ENCODE measurements at regions not wholly inside any gene's neighbourhood (a gene's known extent, or its start where the extent isn't known, plus 50 kb on each side); places are given as distances from the start of the nearest gene placed in this dataset.
A peak's percentile ranks its signal among the peaks of the same experiment; 100 is the strongest.

- Histone ChIP-seq H3K27ac (peak overlapping the region; percentile 3 to 49), H3K36me3 (no peaks in the 10 kb centered on the region), H3K4me3 (no peak overlapping the region), H3K4me1 (no peaks in the 10 kb centered on the region), H3K9me3 (no peaks in the 10 kb centered on the region), H3K27me3 (no peaks in the 10 kb centered on the region)
- intact Hi-C loops (cut with DNase I; ENCODE audit: low total_unique reads) = no loop called here
- TF ChIP-seq POLR2A (IDR thresholded peaks at IDR 0.05) = no peak
- no peak for TF ChIP-seq CTCF (IDR thresholded peaks at IDR 0.05)
- peak; percentile 18 to 32 for DNase-seq
Measured at GRCh38 chr3:110180733-110181132, 843.4 kb upstream of the DPPA4 start.

- H3K27ac ChIP-seq = peak overlapping the region in 1 of 2 donors; percentile 49
- H3K4me1 ChIP-seq = no peaks in the 10 kb centered on the region
- H3K36me3 ChIP-seq = no peaks in the 10 kb centered on the region
- no peaks in the 10 kb centered on the region for H3K27me3 ChIP-seq
- intact Hi-C loops (cut with DNase I; ENCODE audit: low total_unique reads) = no loop called here
- H3K4me3 ChIP-seq = no peak overlapping the region
- TF ChIP-seq CTCF (IDR thresholded peaks at IDR 0.05) = no peak
- no peak for TF ChIP-seq POLR2A (IDR thresholded peaks at IDR 0.05)
- no peaks in the 10 kb centered on the region for H3K9me3 ChIP-seq
- DNase-seq = no peak
Measured at GRCh38 chr3:110181226-110181625, 843.9 kb upstream of the DPPA4 start.

- no peaks in the 10 kb centered on the region for H3K9me3 ChIP-seq
- H3K4me1 ChIP-seq = no peaks in the 10 kb centered on the region
Measured at GRCh38 chr3:110184536-110184935, 847.2 kb upstream of the DPPA4 start.

GRCh38 chr3:110193074-110193473 lies 855.7 kb upstream of the DPPA4 start:
- no peaks in the 10 kb centered on the region for H3K27me3 ChIP-seq
- DNase-seq = no peak
- no peaks in the 10 kb centered on the region for H3K4me1 ChIP-seq
- no peaks in the 10 kb centered on the region for H3K9me3 ChIP-seq
- H3K27ac ChIP-seq = no peak overlapping the region
- H3K4me3 ChIP-seq = no peak overlapping the region
- intact Hi-C loops (cut with DNase I; ENCODE audit: low total_unique reads) = no loop called here
- H3K36me3 ChIP-seq = no peaks in the 10 kb centered on the region
- TF ChIP-seq POLR2A (IDR thresholded peaks at IDR 0.05) (no peak), CTCF (IDR thresholded peaks at IDR 0.05) (no peak)

More at GRCh38 chr3:110184536-110184935, 847.2 kb upstream of the DPPA4 start:
- no peaks in the 10 kb centered on the region for H3K27me3 ChIP-seq
- H3K36me3 ChIP-seq = no peaks in the 10 kb centered on the region
- intact Hi-C loops (cut with DNase I; ENCODE audit: low total_unique reads) = no loop called here
- TF ChIP-seq POLR2A (IDR thresholded peaks at IDR 0.05) (no peak), CTCF (IDR thresholded peaks at IDR 0.05) (no peak)
- no peak overlapping the region for H3K27ac ChIP-seq
- no peak overlapping the region for H3K4me3 ChIP-seq
- no peak for DNase-seq

- TF ChIP-seq POLR2A (IDR thresholded peaks at IDR 0.05) (no peak), CTCF (IDR thresholded peaks at IDR 0.05) (no peak)
- H3K36me3 ChIP-seq = no peaks in the 10 kb centered on the region
- no peaks in the 10 kb centered on the region for H3K9me3 ChIP-seq
- intact Hi-C loops (cut with DNase I; ENCODE audit: low total_unique reads) = no loop called here
- DNase-seq = no peak
- H3K27me3 ChIP-seq = no peaks in the 10 kb centered on the region
- no peak overlapping the region for H3K4me3 ChIP-seq
- no peak overlapping the region for H3K27ac ChIP-seq
- H3K4me1 ChIP-seq = no peaks in the 10 kb centered on the region
Measured at GRCh38 chr3:110198717-110199587, 861.6 kb upstream of the DPPA4 start.

Data from uterus (tissue), 3 donors.